Epithelial cell of esophagus (primary cell): ENCODE measurements at regions not wholly inside any gene's neighbourhood (a gene's known extent, or its start where the extent isn't known, plus 50 kb on each side); places are given as distances from the start of the nearest gene placed in this dataset.
"Not testable (repeated sequence)": the region's sequence is repeated elsewhere in the genome, so short reads cannot be mapped to it uniquely, and the experiment has no call there.

Source experiments
- DNase-seq: peaks from one replicate; pipeline ENCODE4 v3.0.0; 2010; ENCODE audit warnings: low read depth
- H3K4me3 ChIP-seq: 2 replicates; pipeline ENCODE4 v1.5.1; 2011; ENCODE audit warnings: mild to moderate bottlenecking, low read length, control low read depth

- not testable (repeated sequence) for DNase-seq
Observed at GRCh38 chr13:111680100-111680499, 359.7 kb downstream of the TEX29 start.

GRCh38 chr13:111692028-111692427 lies 371.6 kb downstream of the TEX29 start:
- not testable (repeated sequence) for H3K4me3 ChIP-seq

More at GRCh38 chr13:111680100-111680499, 359.7 kb downstream of the TEX29 start:
- not testable (repeated sequence) for H3K4me3 ChIP-seq

GRCh38 chr13:111696121-111696520 lies 370.8 kb upstream of the SOX1 start:
- DNase-seq: not testable (repeated sequence)

More at GRCh38 chr13:111692028-111692427, 371.6 kb downstream of the TEX29 start:
- not testable (repeated sequence) for DNase-seq

GRCh38 chr13:111702059-111702458 lies 364.9 kb upstream of the SOX1 start:
- not testable (repeated sequence) for DNase-seq, H3K4me3 ChIP-seq

More at GRCh38 chr13:111696121-111696520, 370.8 kb upstream of the SOX1 start:
- not testable (repeated sequence) for H3K4me3 ChIP-seq
